Astrocyte (in vitro differentiated cells and primary cell): ENCODE measurements at regions not wholly inside any gene's neighbourhood (a gene's known extent, or its start where the extent isn't known, plus 50 kb on each side); places are given as distances from the start of the nearest gene placed in this dataset.

ENCODE experiments used
- CTCF ChIP-seq: IDR thresholded peaks from 2 replicates; pipeline ENCODE4 v1.5.1; 2011; ENCODE audit warnings: low read depth, mild to moderate bottlenecking, inconsistent platforms, low read length, moderate library complexity; ENCODE audit not compliant: insufficient read depth
- EZH2 ChIP-seq: IDR thresholded peaks from 2 replicates; pipeline ENCODE4 v1.6.1; 2012; ENCODE audit warnings: mild to moderate bottlenecking, low read length, inconsistent platforms; ENCODE audit not compliant: insufficient read depth

- TF ChIP-seq CTCF (no peak), EZH2 (no peak)
These were observed 149.8 kb upstream of the PRKCQ start for GRCh38 chr10:6729861-6730344.
